GM12874 (cell line): ENCODE measurements at regions not wholly inside any gene's neighbourhood (a gene's known extent, or its start where the extent isn't known, plus 50 kb on each side); places are given as distances from the start of the nearest gene placed in this dataset.

Source experiments
- CTCF ChIP-seq: IDR thresholded peaks from 2 replicates; pipeline ENCODE4 v1.5.1; 2011; ENCODE audit warnings: low read depth, mild to moderate bottlenecking, control low read depth, low read length, moderate library complexity; ENCODE audit not compliant: insufficient read depth

DNA sequence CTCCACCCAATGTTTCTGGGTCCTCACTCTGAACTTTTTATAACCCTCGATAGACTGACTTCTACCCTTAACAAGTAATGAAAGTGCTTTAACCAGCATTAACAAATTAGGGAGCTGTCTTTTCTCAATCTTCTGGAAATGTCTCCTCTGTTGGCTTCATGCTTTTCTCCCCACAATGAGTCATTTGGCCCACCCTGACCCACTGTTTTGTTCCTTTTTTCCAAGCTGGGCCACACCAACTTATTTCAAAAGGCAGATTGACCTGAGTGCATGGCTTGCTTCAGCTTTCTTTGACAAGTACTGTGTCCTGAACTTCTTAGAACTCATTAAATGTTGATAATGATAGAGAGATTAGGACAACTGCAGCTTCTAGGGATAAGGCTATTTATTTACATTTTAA, 199.6 kb upstream of the SEMA6D start:
- TF ChIP-seq CTCF = no peak

DNA sequence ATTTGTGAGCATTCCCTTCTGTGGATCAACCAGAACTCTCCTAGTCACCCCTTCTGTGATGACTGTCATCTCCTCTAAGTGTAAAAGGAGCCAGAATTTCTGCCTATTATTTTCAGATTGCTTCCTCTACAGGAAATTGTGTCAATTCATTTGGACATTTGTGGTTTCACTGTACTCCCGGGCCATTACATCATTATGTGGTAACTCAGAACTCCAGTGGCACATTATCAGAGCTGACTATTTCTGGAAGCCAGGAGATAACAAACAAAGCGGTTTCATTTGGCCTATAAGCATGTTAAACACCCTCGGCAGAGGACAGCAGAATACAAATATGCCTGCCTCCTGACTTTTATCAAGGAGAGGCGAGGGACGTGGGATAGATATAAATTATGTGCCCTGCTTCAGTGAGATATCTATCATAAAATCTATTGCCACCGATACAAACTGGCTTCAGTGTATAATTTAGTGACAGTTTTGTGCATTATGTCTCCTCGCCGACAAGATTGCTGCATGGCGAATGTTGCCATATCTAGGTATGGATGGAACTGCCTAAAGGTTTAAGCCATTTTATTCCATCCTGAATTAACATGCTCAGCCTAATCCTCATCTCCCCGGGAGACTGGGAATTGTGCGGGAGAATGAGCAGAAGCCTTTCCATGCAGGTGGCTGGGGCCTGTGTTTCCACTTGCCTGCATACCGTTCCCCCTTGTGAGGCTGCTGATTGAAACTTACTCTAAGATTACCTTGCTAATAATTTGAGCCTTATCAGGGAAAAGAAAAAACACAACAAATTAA, 193.4 kb upstream of the SEMA6D start:
- no peak for TF ChIP-seq CTCF

DNA sequence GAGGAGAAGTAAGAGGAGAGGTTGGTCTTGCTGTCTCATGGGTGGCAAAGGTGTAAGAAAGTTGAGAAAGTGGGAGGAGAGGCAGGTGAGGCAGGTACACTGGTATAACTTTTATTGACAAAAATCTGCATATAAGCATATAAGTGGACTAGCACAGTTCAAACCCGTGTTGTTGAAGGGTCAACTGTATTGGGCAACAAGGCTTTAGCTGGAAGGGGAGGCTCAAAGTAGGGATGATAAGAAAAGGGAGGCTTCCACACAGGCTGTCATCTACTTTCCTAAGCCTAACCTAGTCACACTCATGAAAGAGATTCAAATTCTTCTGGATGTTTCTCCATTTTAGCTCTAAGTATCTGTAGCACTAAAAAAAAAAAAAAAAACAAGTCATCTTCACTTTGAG, 188.1 kb upstream of the SEMA6D start:
- no peak for TF ChIP-seq CTCF

- no peak for TF ChIP-seq CTCF
These were observed 182.6 kb upstream of the SEMA6D start for GRCh38 chr15:47534673-47535072.

- no peak for TF ChIP-seq CTCF
These were observed 175.7 kb upstream of the SEMA6D start for GRCh38 chr15:47541562-47541961.

DNA sequence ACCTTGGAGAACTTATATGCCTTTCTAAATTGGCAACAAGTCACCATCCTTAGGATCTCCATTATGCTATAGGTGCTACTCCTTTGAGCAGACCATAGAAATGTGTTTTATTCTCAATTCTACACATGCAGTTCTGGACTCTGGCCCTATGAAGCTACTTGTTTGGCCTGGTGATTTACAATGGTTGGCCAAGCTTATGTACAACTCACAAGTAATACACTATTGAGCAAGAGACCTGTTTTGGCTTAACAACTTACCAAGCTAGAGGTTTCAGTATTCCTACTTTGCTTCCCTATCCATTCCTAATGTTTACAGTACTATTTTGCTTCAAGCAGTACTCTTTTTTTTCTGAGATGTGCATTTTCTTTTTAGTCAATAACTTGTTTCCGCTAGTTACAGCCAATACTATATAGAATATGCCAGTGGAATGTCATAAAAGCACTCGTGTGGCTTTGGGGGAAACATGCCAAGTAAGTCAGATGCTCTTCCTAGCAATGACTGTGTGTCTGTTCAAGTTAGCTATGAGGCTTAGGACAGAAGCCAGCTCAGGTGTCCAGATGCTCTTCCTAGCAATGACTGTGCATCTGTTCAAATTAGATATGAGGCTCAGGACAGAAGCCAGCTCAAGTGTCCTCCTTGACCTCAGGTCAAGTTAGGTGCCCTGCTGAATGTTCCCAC, 174.9 kb upstream of the SEMA6D start:
- TF ChIP-seq CTCF = no peak

DNA sequence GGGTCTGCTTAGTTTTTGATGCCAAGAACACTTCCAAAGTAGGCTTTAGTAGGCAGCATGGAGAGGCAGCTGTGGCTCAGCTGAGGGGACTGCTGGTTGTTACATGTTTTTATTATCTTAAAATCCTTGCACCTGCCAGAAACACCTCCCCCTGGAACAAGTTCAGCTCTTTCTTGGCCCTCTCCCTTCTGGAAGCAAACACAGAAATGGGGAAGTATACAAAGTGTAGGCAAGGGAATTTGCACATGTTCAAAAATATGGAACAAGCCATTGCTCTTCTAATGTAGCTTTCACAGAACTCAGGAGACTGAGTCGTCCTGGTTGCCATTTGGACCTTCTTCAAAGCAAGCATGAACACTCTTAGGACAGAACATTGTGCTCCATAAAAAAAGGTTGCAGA, 169.1 kb upstream of the SEMA6D start:
- no peak for TF ChIP-seq CTCF
